Smooth muscle cell (in vitro differentiated cells): ENCODE measurements at regions not wholly inside any gene's neighbourhood (a gene's known extent, or its start where the extent isn't known, plus 50 kb on each side); places are given as distances from the start of the nearest gene placed in this dataset.

Experiments
- DNase-seq: peaks from one replicate; lab custom pipeline; 2025; ENCODE audit not compliant: unreplicated experiment; lab: John Stamatoyannopoulos, UW
- H2AFZ ChIP-seq: fragments of 200-600 bp; sonication (generic); 2 replicates; pipeline ENCODE4 v1.6.0; 2016; ENCODE audit warnings: antibody characterized with exemption, low read depth, mild to moderate bottlenecking
- H3F3A ChIP-seq: fragments of 200-600 bp; sonication (generic); 2 replicates; pipeline ENCODE4 v1.6.0; 2017; ENCODE audit warnings: antibody characterized with exemption, low read depth
- H3K27ac ChIP-seq: fragments of 200-600 bp; sonication (generic); 2 replicates; pipeline ENCODE4 v1.5.1; 2016; ENCODE audit warnings: low read depth, mild to moderate bottlenecking
- H3K27me3 ChIP-seq: fragments of 200-600 bp; sonication (generic); 2 replicates; pipeline ENCODE4 v1.6.1; 2016; ENCODE audit warnings: low read depth, mild to moderate bottlenecking
- H3K36me3 ChIP-seq: fragments of 200-600 bp; sonication (generic); 2 replicates; pipeline ENCODE4 v1.5.1; 2016; ENCODE audit warnings: low read depth
- H3K4me1 ChIP-seq: fragments of 200-600 bp; sonication (generic); 2 replicates; pipeline ENCODE4 v1.5.1; 2016; ENCODE audit warnings: low read depth
- H3K4me2 ChIP-seq: fragments of 200-600 bp; sonication (generic); 2 replicates; pipeline ENCODE4 v1.6.0; 2016; ENCODE audit warnings: mild to moderate bottlenecking
- H3K4me3 ChIP-seq: fragments of 200-600 bp; sonication (generic); 2 replicates; pipeline ENCODE4 v1.5.1; 2016; ENCODE audit warnings: mild to moderate bottlenecking
- H3K79me2 ChIP-seq: fragments of 200-600 bp; sonication (generic); 2 replicates; pipeline ENCODE4 v1.6.0; 2016; ENCODE audit warnings: low read depth, mild to moderate bottlenecking
- H3K9ac ChIP-seq: fragments of 200-600 bp; sonication (generic); 2 replicates; pipeline ENCODE4 v1.6.0; 2016; ENCODE audit warnings: low read depth
- H3K9me3 ChIP-seq: fragments of 200-600 bp; sonication (generic); replicated peaks from 2 replicates; pipeline ENCODE4 v1.5.1; 2016; ENCODE audit warnings: low read depth
- H4K20me1 ChIP-seq: fragments of 200-600 bp; sonication (generic); 2 replicates; pipeline ENCODE4 v1.6.0; 2016; ENCODE audit warnings: low read depth
- CTCF ChIP-seq: fragments of 200-600 bp; sonication (generic); IDR thresholded peaks from 2 replicates; pipeline ENCODE4 v1.5.1; 2017; ENCODE audit warnings: borderline replicate concordance, mild to moderate bottlenecking, antibody characterized with exemption; ENCODE audit not compliant: insufficient read depth, poor library complexity, severe bottlenecking
- WGBS: methylation state at CpG from one replicate; pipeline ENCODE4 v1.1.7; 2016; ENCODE audit warnings: low lambda C conversion rate; 5-methylcytosine and 5-hydroxymethylcytosine counted together

DNA sequence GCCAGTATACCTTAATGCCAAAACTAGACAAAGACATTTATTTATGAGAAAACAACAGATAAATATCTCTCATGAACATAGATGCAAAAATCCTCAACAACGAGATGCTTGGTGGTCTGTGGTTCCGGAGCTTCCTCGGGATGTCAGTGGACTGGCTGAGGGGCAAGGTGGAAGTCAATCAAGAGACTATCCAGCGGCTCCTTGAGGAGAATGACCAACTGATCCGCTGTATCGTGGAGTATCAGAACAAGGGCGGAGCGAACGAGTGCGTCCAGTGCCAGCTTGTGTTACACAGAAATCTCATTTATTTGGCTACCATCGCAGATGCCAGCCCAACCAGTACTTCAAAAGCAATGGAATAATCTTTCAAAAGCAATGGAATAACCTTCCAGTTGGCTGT, 60.0 kb upstream of the PARD3 start:
- H3K27ac ChIP-seq = no peak overlapping the region
- 96% methylated on average over 11 of the region's 11 CpGs for WGBS

DNA sequence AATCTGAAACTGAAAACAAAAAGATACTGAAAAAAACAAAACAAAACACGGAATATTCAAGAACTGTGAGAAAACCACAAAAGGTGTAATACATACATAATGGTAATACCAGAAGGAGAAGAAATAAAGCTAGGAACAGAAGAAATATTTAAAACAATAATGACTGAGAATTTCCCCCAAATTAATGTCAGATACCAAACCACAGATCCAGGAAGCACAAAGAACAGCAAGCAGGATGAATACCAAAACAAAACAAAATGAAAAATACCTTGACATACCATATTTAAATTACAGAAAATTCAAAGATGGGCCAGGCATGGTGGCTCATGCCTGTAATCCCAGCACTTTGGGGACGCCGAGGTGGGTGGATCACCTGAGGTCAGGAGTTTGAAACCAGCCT, 57.7 kb upstream of the PARD3 start:
- no peaks in the 10 kb centered on the region for H3K36me3 ChIP-seq
- WGBS = 95% methylated on average over 3 of the region's 3 CpGs
- H2AFZ ChIP-seq = no peak overlapping the region
- no peaks in the 10 kb centered on the region for H3K9me3 ChIP-seq
- H3K27ac ChIP-seq = no peak overlapping the region
- H3K4me1 ChIP-seq = no peaks in the 10 kb centered on the region
- H3K4me3 ChIP-seq = no peak overlapping the region
- no peak for DNase-seq
- no peaks in the 10 kb centered on the region for H3F3A ChIP-seq
- TF ChIP-seq CTCF = no peak
- H3K9ac ChIP-seq = no peak overlapping the region
- H3K79me2 ChIP-seq = no peaks in the 10 kb centered on the region
- no peaks in the 10 kb centered on the region for H3K27me3 ChIP-seq
- no peaks in the 10 kb centered on the region for H4K20me1 ChIP-seq
- no peak overlapping the region for H3K4me2 ChIP-seq

More for the DNA sequence above, 60.0 kb upstream of the PARD3 start:
- no peaks in the 10 kb centered on the region for H3K4me1 ChIP-seq
- no peak overlapping the region for H2AFZ ChIP-seq
- no peaks in the 10 kb centered on the region for H3K9me3 ChIP-seq
- no peak for DNase-seq
- H3K36me3 ChIP-seq = no peaks in the 10 kb centered on the region
- no peak overlapping the region for H3K4me2 ChIP-seq
- no peak overlapping the region for H3K4me3 ChIP-seq
- no peak overlapping the region for H3K9ac ChIP-seq
- no peaks in the 10 kb centered on the region for H4K20me1 ChIP-seq
- H3K79me2 ChIP-seq = no peaks in the 10 kb centered on the region
- no peaks in the 10 kb centered on the region for H3K27me3 ChIP-seq
- no peaks in the 10 kb centered on the region for H3F3A ChIP-seq
- no peak for TF ChIP-seq CTCF

GRCh38 chr10:34869135-34869836, 54.2 kb upstream of the PARD3 start:
- Histone ChIP-seq H3K4me3 (no peak overlapping the region), H4K20me1 (no peaks in the 10 kb centered on the region), H3K4me1 (no peaks in the 10 kb centered on the region), H3K27ac (no peak overlapping the region), H3K79me2 (no peaks in the 10 kb centered on the region), H3F3A (no peaks in the 10 kb centered on the region), H3K4me2 (no peak overlapping the region), H3K36me3 (no peaks in the 10 kb centered on the region), H2AFZ (no peak overlapping the region), H3K27me3 (no peaks in the 10 kb centered on the region), H3K9me3 (no peaks in the 10 kb centered on the region), H3K9ac (no peak overlapping the region)
- no peak for DNase-seq
- TF ChIP-seq CTCF = no peak
- WGBS = 84% methylated on average over 11 of the region's 11 CpGs

DNA sequence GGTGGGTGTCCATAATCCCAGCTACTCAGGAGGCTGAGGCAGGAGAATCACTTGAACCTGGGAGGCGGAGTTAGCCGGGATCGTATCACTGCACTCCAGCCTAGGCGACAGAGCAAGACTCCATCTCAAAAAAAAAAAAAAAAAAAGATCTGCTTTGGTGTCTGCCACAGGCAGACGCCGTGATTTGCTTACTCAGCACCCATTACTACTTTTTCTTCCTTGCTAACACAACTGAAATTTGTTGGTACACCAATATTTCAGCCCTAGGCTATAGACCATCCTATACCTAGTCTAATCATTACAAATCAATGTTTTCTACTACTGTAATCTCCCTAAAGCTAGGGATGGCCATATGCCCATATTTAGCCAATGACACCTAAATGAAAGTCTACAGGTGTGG, 53.5 kb upstream of the PARD3 start:
- no peak for TF ChIP-seq CTCF
- no peak for DNase-seq
- H3K4me1 ChIP-seq = no peaks in the 10 kb centered on the region
- H3K79me2 ChIP-seq = no peaks in the 10 kb centered on the region
- H3K4me3 ChIP-seq = no peak overlapping the region
- no peak overlapping the region for H3K27ac ChIP-seq
- H3K36me3 ChIP-seq = no peaks in the 10 kb centered on the region
- no peak overlapping the region for H3K4me2 ChIP-seq
- no peaks in the 10 kb centered on the region for H3F3A ChIP-seq
- no peaks in the 10 kb centered on the region for H3K9me3 ChIP-seq
- 95% methylated on average over 6 of the region's 6 CpGs for WGBS
- no peaks in the 10 kb centered on the region for H3K27me3 ChIP-seq
- no peak overlapping the region for H2AFZ ChIP-seq
- no peak overlapping the region for H3K9ac ChIP-seq
- H4K20me1 ChIP-seq = no peaks in the 10 kb centered on the region
